ENCODE measurements at regions not wholly inside any gene's neighbourhood (a gene's known extent, or its start where the extent isn't known, plus 50 kb on each side); places are given as distances from the start of the nearest gene placed in this dataset.

DNA sequence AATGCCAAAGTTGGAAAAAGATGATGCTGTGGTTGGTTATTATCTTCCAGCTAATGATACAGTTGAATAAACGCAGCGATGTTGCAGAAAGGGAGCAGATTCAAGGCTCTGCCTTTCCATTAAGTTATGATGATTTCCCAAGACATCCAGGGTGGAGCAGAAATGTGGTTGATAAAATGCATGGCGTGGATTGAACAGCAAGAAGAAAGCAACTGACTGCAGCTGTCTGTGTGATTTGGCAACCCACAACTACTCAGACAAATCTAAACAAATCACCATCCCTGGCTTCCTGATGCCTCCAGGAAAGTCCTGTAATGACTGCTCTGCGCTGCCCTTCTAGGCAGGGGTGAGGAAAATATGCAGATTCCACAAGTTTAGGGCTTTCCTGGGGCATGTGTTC lies 166.3 kb downstream of the NRP2 start:
- no peak for TF ChIP-seq POLR2AphosphoS5 (IDR thresholded peaks at IDR 0.05; ENCODE audit: borderline replicate concordance, low read depth, low read length)
- TF ChIP-seq EZH2 (IDR thresholded peaks at IDR 0.05) = no peak
- TF ChIP-seq FOXP2 (optimal IDR thresholded peaks at IDR 0.05; ENCODE audit: control extremely low read depth, extremely low read length, insufficient read depth) = no peak

Measured in SK-N-MC (cell line).